ENCODE measurements at regions not wholly inside any gene's neighbourhood (a gene's known extent, or its start where the extent isn't known, plus 50 kb on each side); places are given as distances from the start of the nearest gene placed in this dataset.

- DNase-seq, result no peak
- Histone ChIP-seq H3K27ac (ENCODE audit: insufficient read length, low read depth, low read length) (no peak overlapping the region), H2AFZ (ENCODE audit: low read length) (no peak overlapping the region), H3K4me2 (ENCODE audit: insufficient read depth, insufficient read length, low read length) (no peak overlapping the region), H3K56ac (ENCODE audit: insufficient read length, low read depth, low read length) (no peak overlapping the region), H3K23ac (ENCODE audit: insufficient read length, low read depth, low read length) (no peak overlapping the region), H3K14ac (ENCODE audit: insufficient read depth, low read length) (no peak overlapping the region), H4K91ac (ENCODE audit: insufficient read length, low read depth, low read length) (no peak overlapping the region), H3K9me3 (ENCODE audit: control insufficient read depth, low read depth, low read length) (no peaks in the 10 kb centered on the region), H2BK20ac (ENCODE audit: low read depth, low read length, poor library complexity, severe bottlenecking) (no peak overlapping the region), H2BK15ac (ENCODE audit: low read depth, low read length) (no peak overlapping the region), H3K9ac (ENCODE audit: extremely low read depth, insufficient read length, low read length) (no peak overlapping the region), H3K18ac (ENCODE audit: insufficient read length, low read depth, low read length) (no peak overlapping the region), H2BK120ac (ENCODE audit: low read depth, low read length, poor library complexity, severe bottlenecking) (no peak overlapping the region), H2BK5ac (ENCODE audit: insufficient read length, low read length) (no peak overlapping the region), H3T11ph (ENCODE audit: low read length) (no peak overlapping the region), H3K27me3 (ENCODE audit: insufficient read depth, low read length) (no peaks in the 10 kb centered on the region), H3K4me1 (ENCODE audit: insufficient read depth, low read length) (peaks cover 3% of the 10 kb centered on the region; the same call in 1 of the 2 replicates), H4K5ac (ENCODE audit: insufficient read length, low read depth, low read length) (no peak overlapping the region), H3K79me2 (ENCODE audit: insufficient read depth, low read length) (no peaks in the 10 kb centered on the region), H3K4ac (ENCODE audit: low read depth, low read length) (no peak overlapping the region), H3K79me1 (ENCODE audit: insufficient read depth, low read depth, low read length, poor library complexity, severe bottlenecking) (no peaks in the 10 kb centered on the region), H4K8ac (replicated peaks; ENCODE audit: insufficient read length, low read depth, low read length) (no peak overlapping the region), H3K23me2 (ENCODE audit: insufficient read length, low read depth, low read length, poor library complexity, severe bottlenecking) (no peaks in the 10 kb centered on the region), H4K20me1 (ENCODE audit: control insufficient read depth, insufficient read depth, insufficient read length) (no peaks in the 10 kb centered on the region), H2BK12ac (ENCODE audit: insufficient read length, low read depth, low read length) (no peak overlapping the region), H2AK5ac (ENCODE audit: insufficient read length, low read length) (no peak overlapping the region)
- peaks cover 0 to under 1% of the 10 kb centered on the region in 2 experiments; a peak in 1 of 4 replicates for H3K4me1 Mint-ChIP-seq
- H3K27ac Mint-ChIP-seq, result no peak overlapping the region
- H3K9me3 Mint-ChIP-seq, result peaks cover 6 to 9% of the 10 kb centered on the region in 2 experiments
- TF ChIP-seq CTCF (conservative IDR thresholded peaks at IDR 0.05), result no peak
- H3K27me3 Mint-ChIP-seq (ENCODE audit: low read depth), result no peaks in the 10 kb centered on the region
- no CpG with 5 or more reads among the region's 2 CpGs for WGBS (ENCODE audit: extremely low coverage, insufficient read length, low lambda C conversion rate)
- H3K4me3 Mint-ChIP-seq, result no peak overlapping the region
- H3K36me3 Mint-ChIP-seq (ENCODE audit: insufficient read depth in 1 of 3, low read depth in 3 of 3), result peaks cover 0 to 3% (median 2%) of the 10 kb centered on the region in 3 experiments; a peak in 4 of 7 replicates
Measured at GRCh38 chr6:71459162-71459561, 170.6 kb downstream of the OGFRL1 start.
